ENCODE measurements at regions not wholly inside any gene's neighbourhood (a gene's known extent, or its start where the extent isn't known, plus 50 kb on each side); places are given as distances from the start of the nearest gene placed in this dataset.

DNA sequence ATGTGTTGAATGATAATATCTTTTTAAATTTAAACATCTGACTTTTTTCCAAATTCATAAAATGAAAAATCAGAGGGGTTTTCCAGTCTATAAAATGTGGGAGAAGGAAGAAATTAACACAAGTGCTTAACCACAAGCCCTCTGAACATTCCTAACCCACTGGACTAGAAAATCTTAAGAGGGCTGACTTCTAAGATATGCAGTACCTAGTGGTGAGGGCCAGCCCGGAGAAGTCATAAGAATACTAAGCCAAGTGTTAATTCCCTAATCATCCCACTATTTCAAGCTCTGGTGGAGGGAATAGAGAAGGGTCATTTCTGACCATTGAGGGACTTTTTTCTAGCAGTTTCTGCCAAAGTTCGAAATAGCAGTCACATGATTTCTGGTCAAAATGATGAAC, 86.9 kb upstream of the NEIL3 start:
- no peaks in the 10 kb centered on the region for H3K36me3 ChIP-seq (ENCODE audit: control insufficient read depth, insufficient read depth, low read length)

DNA sequence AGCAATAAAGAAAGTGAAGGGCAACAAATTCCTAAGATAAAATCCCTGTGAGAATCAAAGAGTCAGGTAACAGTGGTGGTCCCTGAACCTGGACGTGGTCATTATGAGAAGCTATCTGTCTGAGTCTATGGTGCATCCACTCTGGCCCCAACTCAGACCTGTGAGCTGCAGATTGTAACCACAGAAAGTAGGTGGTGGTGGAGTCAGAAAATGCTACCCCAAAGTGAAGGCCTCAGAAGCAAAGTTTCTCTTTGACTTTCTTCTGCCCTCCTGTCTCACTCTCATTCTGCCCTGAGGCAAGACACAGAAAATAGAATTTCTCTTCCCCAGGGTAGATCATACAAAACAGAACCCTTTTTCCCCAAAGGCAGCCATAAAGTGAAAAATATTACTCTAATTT, 84.1 kb upstream of the NEIL3 start:
- no peak overlapping the region for H3K4me2 ChIP-seq (ENCODE audit: low read length)
- no peak overlapping the region for H3K27ac ChIP-seq
- H3K79me2 ChIP-seq = no peaks in the 10 kb centered on the region
- TF ChIP-seq, protein P1, sequence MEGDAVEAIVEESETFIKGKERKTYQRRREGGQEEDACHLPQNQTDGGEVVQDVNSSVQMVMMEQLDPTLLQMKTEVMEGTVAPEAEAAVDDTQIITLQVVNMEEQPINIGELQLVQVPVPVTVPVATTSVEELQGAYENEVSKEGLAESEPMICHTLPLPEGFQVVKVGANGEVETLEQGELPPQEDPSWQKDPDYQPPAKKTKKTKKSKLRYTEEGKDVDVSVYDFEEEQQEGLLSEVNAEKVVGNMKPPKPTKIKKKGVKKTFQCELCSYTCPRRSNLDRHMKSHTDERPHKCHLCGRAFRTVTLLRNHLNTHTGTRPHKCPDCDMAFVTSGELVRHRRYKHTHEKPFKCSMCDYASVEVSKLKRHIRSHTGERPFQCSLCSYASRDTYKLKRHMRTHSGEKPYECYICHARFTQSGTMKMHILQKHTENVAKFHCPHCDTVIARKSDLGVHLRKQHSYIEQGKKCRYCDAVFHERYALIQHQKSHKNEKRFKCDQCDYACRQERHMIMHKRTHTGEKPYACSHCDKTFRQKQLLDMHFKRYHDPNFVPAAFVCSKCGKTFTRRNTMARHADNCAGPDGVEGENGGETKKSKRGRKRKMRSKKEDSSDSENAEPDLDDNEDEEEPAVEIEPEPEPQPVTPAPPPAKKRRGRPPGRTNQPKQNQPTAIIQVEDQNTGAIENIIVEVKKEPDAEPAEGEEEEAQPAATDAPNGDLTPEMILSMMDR (IDR thresholded peaks at IDR 0.05) = no peak
- no peak overlapping the region for H2AFZ ChIP-seq
- no peak overlapping the region for H3K9ac ChIP-seq
- H3K4me3 ChIP-seq (ENCODE audit: low read depth, low read length) = no peak overlapping the region
- no peaks in the 10 kb centered on the region for H3K27me3 ChIP-seq (ENCODE audit: control insufficient read depth, insufficient read depth, low read length)
- no peaks in the 10 kb centered on the region for H3K9me3 ChIP-seq (ENCODE audit: control insufficient read depth, low read length)
- H3K4me1 ChIP-seq = no peaks in the 10 kb centered on the region
- no peaks in the 10 kb centered on the region for H3K36me3 ChIP-seq (ENCODE audit: control insufficient read depth, insufficient read depth, low read length)

More for the DNA sequence above, 86.9 kb upstream of the NEIL3 start:
- no peaks in the 10 kb centered on the region for H3K9me3 ChIP-seq (ENCODE audit: control insufficient read depth, low read length)
- no peak overlapping the region for H3K9ac ChIP-seq
- H3K27ac ChIP-seq = no peak overlapping the region
- no peaks in the 10 kb centered on the region for H3K4me1 ChIP-seq
- H3K79me2 ChIP-seq = no peaks in the 10 kb centered on the region
- TF ChIP-seq, protein P1 (IDR thresholded peaks at IDR 0.05) = no peak
- H2AFZ ChIP-seq = no peak overlapping the region
- no peak overlapping the region for H3K4me3 ChIP-seq (ENCODE audit: low read depth, low read length)
- no peaks in the 10 kb centered on the region for H3K27me3 ChIP-seq (ENCODE audit: control insufficient read depth, insufficient read depth, low read length)
- no peak overlapping the region for H3K4me2 ChIP-seq (ENCODE audit: low read length)

DNA sequence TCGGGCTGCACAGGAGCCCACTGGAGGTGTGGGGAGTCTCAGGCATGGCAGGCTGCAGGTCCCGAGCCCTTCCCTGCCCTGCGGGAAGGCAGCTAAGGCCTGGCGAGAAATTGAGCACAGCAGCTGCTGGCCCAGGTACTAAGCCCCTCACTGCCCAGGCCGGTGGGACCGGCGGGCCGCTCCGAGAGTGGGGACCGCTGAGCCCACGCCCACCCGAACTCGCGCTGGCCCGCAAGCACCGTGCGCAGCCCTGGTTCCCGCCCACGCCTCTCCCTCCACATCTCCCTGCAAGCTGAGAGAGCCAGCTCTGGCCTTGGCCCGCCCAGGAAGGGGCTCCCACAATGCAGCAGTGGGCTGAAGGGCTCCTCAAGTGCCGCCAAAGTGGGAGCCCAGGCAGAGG, 82.0 kb upstream of the NEIL3 start:
- Histone ChIP-seq H2AFZ (no peak overlapping the region), H3K9ac (no peak overlapping the region), H3K27ac (no peak overlapping the region), H3K79me2 (no peaks in the 10 kb centered on the region), H3K4me1 (no peaks in the 10 kb centered on the region), H3K36me3 (ENCODE audit: control insufficient read depth, insufficient read depth, low read length) (no peaks in the 10 kb centered on the region), H3K4me2 (ENCODE audit: low read length) (no peak overlapping the region), H3K27me3 (ENCODE audit: control insufficient read depth, insufficient read depth, low read length) (no peaks in the 10 kb centered on the region), H3K4me3 (ENCODE audit: low read depth, low read length) (no peak overlapping the region), H3K9me3 (ENCODE audit: control insufficient read depth, low read length) (no peaks in the 10 kb centered on the region)
- TF ChIP-seq, protein P1 (IDR thresholded peaks at IDR 0.05) = no peak

DNA sequence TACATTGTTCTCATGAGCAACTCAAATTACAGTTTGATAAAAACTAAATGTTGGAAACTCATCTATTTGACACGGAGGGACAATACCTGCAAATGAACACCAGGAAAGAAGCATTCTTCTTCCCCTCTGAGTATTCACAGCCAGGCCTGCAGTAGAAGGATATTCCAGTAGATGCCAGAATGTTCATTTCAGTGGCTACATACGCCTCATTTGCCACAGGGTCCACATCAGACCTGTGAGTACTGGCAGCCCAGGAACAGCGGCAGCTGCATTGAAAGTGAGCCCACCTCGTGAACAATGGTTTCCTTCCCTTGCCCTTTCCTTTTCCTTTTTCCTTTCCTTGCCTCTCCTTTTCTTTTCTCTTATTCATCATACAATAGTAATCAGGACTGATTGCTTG, 81.1 kb upstream of the NEIL3 start:
- no peaks in the 10 kb centered on the region for H3K27me3 ChIP-seq (ENCODE audit: control insufficient read depth, insufficient read depth, low read length)
- H3K79me2 ChIP-seq = no peaks in the 10 kb centered on the region
- no peaks in the 10 kb centered on the region for H3K9me3 ChIP-seq (ENCODE audit: control insufficient read depth, low read length)
- H3K9ac ChIP-seq = no peak overlapping the region
- TF ChIP-seq, protein P1 (IDR thresholded peaks at IDR 0.05) = no peak
- no peaks in the 10 kb centered on the region for H3K36me3 ChIP-seq (ENCODE audit: control insufficient read depth, insufficient read depth, low read length)
- H3K4me3 ChIP-seq (ENCODE audit: low read depth, low read length) = no peak overlapping the region
- H3K4me2 ChIP-seq (ENCODE audit: low read length) = no peak overlapping the region
- H3K4me1 ChIP-seq = no peaks in the 10 kb centered on the region
- no peak overlapping the region for H3K27ac ChIP-seq
- H2AFZ ChIP-seq = no peak overlapping the region

DNA sequence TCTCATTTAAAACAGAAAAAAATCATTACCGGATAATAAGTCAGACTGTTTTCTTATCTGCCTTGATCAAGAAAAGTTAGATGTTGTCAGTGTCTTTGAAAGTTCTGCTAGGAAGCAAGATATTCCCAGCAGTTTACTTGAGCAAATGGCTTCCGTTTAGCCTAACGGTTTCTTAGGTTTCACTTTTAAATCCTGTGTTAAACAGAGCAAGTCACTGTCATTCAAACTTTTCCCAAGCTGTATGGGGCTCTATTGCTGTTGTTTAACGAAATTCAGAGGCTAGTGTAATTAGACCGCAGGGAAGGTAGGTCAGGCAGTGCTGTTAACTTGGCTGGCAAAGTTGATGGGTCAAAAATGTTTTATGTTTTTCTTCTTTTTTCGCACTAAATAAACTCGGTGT, 80.3 kb upstream of the NEIL3 start:
- Histone ChIP-seq H3K27me3 (ENCODE audit: control insufficient read depth, insufficient read depth, low read length) (no peaks in the 10 kb centered on the region), H3K36me3 (ENCODE audit: control insufficient read depth, insufficient read depth, low read length) (no peaks in the 10 kb centered on the region), H3K27ac (no peak overlapping the region), H3K4me1 (no peaks in the 10 kb centered on the region), H3K79me2 (no peaks in the 10 kb centered on the region), H3K9me3 (ENCODE audit: control insufficient read depth, low read length) (no peaks in the 10 kb centered on the region), H3K4me3 (ENCODE audit: low read depth, low read length) (peak overlapping the region; percentile 42), H3K9ac (no peak overlapping the region), H2AFZ (peak overlapping the region; percentile 44), H3K4me2 (ENCODE audit: low read length) (peak overlapping the region; percentile 78)
- TF ChIP-seq, protein P1 (IDR thresholded peaks at IDR 0.05) = no peak

Measured in parathyroid adenoma (tissue), 2 donors.